ENCODE measurements at regions not wholly inside any gene's neighbourhood (a gene's known extent, or its start where the extent isn't known, plus 50 kb on each side); places are given as distances from the start of the nearest gene placed in this dataset.

- TF ChIP-seq NR2C2 (IDR thresholded peaks at IDR 0.05; ENCODE audit: borderline replicate concordance, control insufficient read depth, insufficient read length, low read depth): no peak
- no peak for TF ChIP-seq PKNOX1 (IDR thresholded peaks at IDR 0.05)
- TF ChIP-seq TARDBP (IDR thresholded peaks at IDR 0.05; ENCODE audit: borderline replicate concordance): no peak
- no peak for TF ChIP-seq EGR1 (IDR thresholded peaks at IDR 0.05; ENCODE audit: borderline replicate concordance in 1 of 2, low read depth in 2 of 2, low read length in 2 of 2)
- no peak for TF ChIP-seq MLLT1 (IDR thresholded peaks at IDR 0.05)
- no peak for TF ChIP-seq ZZZ3 (IDR thresholded peaks at IDR 0.05; ENCODE audit: control insufficient read depth, insufficient read length, low read depth)
- TF ChIP-seq SPI1 (IDR thresholded peaks at IDR 0.05; ENCODE audit: borderline replicate concordance, insufficient read depth, low read depth, low read length): no peak
- TF ChIP-seq JUND (IDR thresholded peaks at IDR 0.05; ENCODE audit: low read depth, low read length): no peak
These were observed 131.8 kb downstream of the MIS18A start (continued) for GRCh38 chr21:32147041-32147440.

- SMC1A ChIA-PET (ENCODE audit: uncharacterized antibody, unreplicated experiment): no interaction called here
- H3K4me3 ChIP-seq: no peak overlapping the region
- H4K20me1 ChIP-seq (ENCODE audit: control insufficient read depth, insufficient read depth): no peaks in the 10 kb centered on the region
- 52% methylated on average over 2 of the region's 2 CpGs for WGBS (ENCODE audit: insufficient coverage, insufficient replicate concordance, low lambda C conversion rate, missing lambda C conversion rate)
- H3K27ac ChIP-seq (ENCODE audit: control insufficient read depth, insufficient read depth): no peak overlapping the region
- CTCF ChIA-PET: interaction anchor here (1.2 kb wide), 2 partner anchors 113 to 1046 kb away, joined by 3 read pairs; no protein-coding TSS in a partner anchor
- in situ Hi-C loops (cut with MboI) (no loop called here), intact Hi-C loops (cut with micrococcal nuclease; ENCODE audit: unreplicated experiment) (no loop called here)
- H3K79me2 ChIP-seq (ENCODE audit: control insufficient read depth, insufficient read depth, low read length): no peaks in the 10 kb centered on the region
- H3K9me3 ChIP-seq (replicated peaks; ENCODE audit: control insufficient read depth, insufficient read depth, low read length): no peaks in the 10 kb centered on the region
- no peak overlapping the region for H3K4me2 ChIP-seq (ENCODE audit: control insufficient read depth, insufficient read depth)
- no TSS peak for BruUV-seq (replicated peaks)
- H3K27me3 ChIP-seq (replicated peaks in 1 of 2; ENCODE audit: control insufficient read depth in 2 of 2, insufficient read depth in 2 of 2, low read length in 1 of 2): no peaks in the 10 kb centered on the region
- H2AFZ ChIP-seq (ENCODE audit: control insufficient read depth, low read depth, low read length): no peak overlapping the region
- no peak for DNase-seq (ENCODE audit: low read depth, low spot score)
- no peak for ATAC-seq
- no peaks in the 10 kb centered on the region for H3K36me3 ChIP-seq (ENCODE audit: control insufficient read depth in 2 of 2, insufficient read depth in 2 of 2, low read length in 1 of 2)
- H3K4me1 ChIP-seq (ENCODE audit: control insufficient read depth, insufficient read depth, low read length): no peaks in the 10 kb centered on the region
- no peak overlapping the region for H3K9ac ChIP-seq (ENCODE audit: control insufficient read depth, insufficient read depth, low read length)
- POLR2A ChIA-PET: interaction anchor here (0.7 kb wide), 1 partner anchor 9 kb away, joined by 4 read pairs; no protein-coding TSS in a partner anchor
- RAD21 ChIA-PET (ENCODE audit: unreplicated experiment): no interaction called here
- FAIRE-seq: no peak
- TF ChIP-seq MXI1 (IDR thresholded peaks at IDR 0.05; ENCODE audit: low read depth, low read length): no peak
These were observed 134.0 kb downstream of the MIS18A start for GRCh38 chr21:32144851-32145250.
